ENCODE measurements at regions not wholly inside any gene's neighbourhood (a gene's known extent, or its start where the extent isn't known, plus 50 kb on each side); places are given as distances from the start of the nearest gene placed in this dataset.
"Not testable (repeated sequence)": the region's sequence is repeated elsewhere in the genome, so short reads cannot be mapped to it uniquely, and the experiment has no call there.

DNA sequence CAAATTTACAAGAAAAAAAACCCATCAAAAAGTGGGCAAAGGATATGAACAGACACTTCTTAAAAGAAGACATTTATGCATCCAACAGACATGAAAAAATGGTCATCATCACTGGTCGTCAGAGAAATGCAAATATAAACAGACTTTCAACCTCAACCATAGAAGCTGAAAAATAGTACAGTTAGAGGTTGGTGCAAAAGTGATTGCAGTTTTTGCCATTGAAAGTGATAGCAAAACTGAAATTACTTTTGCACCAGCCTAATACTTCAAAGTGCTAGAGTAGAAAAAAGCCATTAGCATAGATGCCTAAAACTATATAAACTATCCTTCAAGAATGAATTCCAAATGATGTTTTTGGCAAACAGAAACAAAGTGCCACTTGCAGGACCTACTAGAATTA is 365.8 kb upstream of the DPYD start:
- H3K27me3 ChIP-seq (ENCODE audit: control insufficient read depth, insufficient read depth, low read length): no peaks in the 10 kb centered on the region
- no peak overlapping the region for H3K4me3 ChIP-seq (ENCODE audit: low read length)
- no peak for DNase-seq
- no CpG with 5 or more reads among the region's 1 CpG for WGBS (ENCODE audit: insufficient coverage)
- no peaks in the 10 kb centered on the region for H3K36me3 ChIP-seq (ENCODE audit: control insufficient read depth, insufficient read depth, low read length)
- no peaks in the 10 kb centered on the region for H3K9me3 ChIP-seq (replicated peaks; ENCODE audit: control insufficient read depth, low read depth, low read length)
- H3K27ac ChIP-seq (ENCODE audit: low read length): no peak overlapping the region
- no peaks in the 10 kb centered on the region for H3K4me1 ChIP-seq (ENCODE audit: control insufficient read depth, insufficient read depth, low read length)

DNA sequence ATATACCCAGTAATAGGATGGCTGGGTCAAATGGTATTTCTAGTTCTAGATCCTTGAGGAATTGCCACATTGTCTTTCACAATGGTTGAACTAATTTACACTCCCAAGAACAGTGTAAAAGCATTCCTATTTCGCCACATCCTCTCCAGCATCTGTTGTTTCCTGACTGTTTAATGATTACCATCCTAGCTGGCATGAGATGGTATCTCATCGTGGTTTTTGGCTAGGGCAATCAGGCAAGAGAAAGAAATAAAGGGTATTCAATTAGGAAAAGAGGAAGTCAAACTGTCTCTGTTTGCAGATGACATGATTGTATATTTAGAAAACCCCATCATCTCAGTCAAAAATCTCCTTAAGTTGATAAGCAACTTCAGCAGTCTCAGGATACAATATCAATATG is 364.5 kb upstream of the DPYD start:
- not testable (repeated sequence) for H3K27ac ChIP-seq (ENCODE audit: low read length); DNase-seq; H3K9me3 ChIP-seq (replicated peaks; ENCODE audit: control insufficient read depth, low read depth, low read length); H3K27me3 ChIP-seq (ENCODE audit: control insufficient read depth, insufficient read depth, low read length); H3K36me3 ChIP-seq (ENCODE audit: control insufficient read depth, insufficient read depth, low read length); H3K4me1 ChIP-seq (ENCODE audit: control insufficient read depth, insufficient read depth, low read length); H3K4me3 ChIP-seq (ENCODE audit: low read length)
- WGBS (ENCODE audit: insufficient coverage): no CpG with 5 or more reads among the region's 2 CpGs

DNA sequence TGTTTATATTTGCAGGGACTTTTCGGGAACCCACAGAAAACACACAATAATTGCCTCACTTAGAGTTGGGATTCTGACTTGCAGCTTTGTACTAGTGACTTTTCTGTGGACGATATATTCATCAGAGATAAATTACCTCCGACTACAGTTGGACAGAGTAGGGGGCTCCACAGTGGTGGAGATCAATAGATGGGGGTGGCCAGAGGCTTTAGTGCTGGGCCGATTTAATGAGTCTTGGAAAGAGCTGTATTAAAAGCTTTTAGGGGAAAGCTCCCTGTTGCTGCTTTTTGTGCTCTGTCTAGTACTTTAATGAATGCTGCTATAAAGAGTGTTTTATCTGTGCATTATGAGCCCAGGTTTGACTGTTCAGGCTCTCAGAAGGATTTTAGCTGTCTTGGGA is 359.2 kb upstream of the DPYD start:
- no peak for DNase-seq
- no peaks in the 10 kb centered on the region for H3K4me1 ChIP-seq (ENCODE audit: control insufficient read depth, insufficient read depth, low read length)
- 50% methylated on average over 1 of the region's 4 CpGs for WGBS (ENCODE audit: insufficient coverage)
- no peak overlapping the region for H3K4me3 ChIP-seq (ENCODE audit: low read length)
- no peaks in the 10 kb centered on the region for H3K36me3 ChIP-seq (ENCODE audit: control insufficient read depth, insufficient read depth, low read length)
- no peaks in the 10 kb centered on the region for H3K9me3 ChIP-seq (replicated peaks; ENCODE audit: control insufficient read depth, low read depth, low read length)
- H3K27me3 ChIP-seq (ENCODE audit: control insufficient read depth, insufficient read depth, low read length): no peaks in the 10 kb centered on the region
- H3K27ac ChIP-seq (ENCODE audit: low read length): no peak overlapping the region

DNA sequence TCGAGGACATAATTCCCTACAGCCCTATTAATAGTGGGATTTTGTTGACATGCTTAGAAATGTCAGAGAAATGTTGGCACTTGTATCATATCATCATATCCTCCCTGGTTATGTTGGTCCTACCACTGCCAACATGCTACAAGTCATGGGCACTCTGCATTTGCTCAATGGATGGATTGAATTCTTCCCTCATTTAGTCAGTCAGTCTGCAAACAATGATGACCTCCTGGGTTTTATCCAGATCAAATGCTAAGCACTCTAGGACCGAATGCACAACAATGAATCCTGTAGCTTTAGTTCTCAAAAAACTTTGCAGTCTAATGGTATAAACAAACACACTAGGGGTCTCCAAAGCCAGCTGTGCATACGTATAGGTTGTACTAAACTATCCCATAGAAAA is 357.2 kb upstream of the DPYD start:
- DNase-seq: no peak
- WGBS (ENCODE audit: insufficient coverage): no CpG with 5 or more reads among the region's 3 CpGs
- Histone ChIP-seq H3K4me3 (ENCODE audit: low read length) (no peak overlapping the region), H3K27ac (ENCODE audit: low read length) (no peak overlapping the region), H3K27me3 (ENCODE audit: control insufficient read depth, insufficient read depth, low read length) (no peaks in the 10 kb centered on the region), H3K36me3 (ENCODE audit: control insufficient read depth, insufficient read depth, low read length) (no peaks in the 10 kb centered on the region), H3K4me1 (ENCODE audit: control insufficient read depth, insufficient read depth, low read length) (no peaks in the 10 kb centered on the region), H3K9me3 (replicated peaks; ENCODE audit: control insufficient read depth, low read depth, low read length) (no peaks in the 10 kb centered on the region)

DNA sequence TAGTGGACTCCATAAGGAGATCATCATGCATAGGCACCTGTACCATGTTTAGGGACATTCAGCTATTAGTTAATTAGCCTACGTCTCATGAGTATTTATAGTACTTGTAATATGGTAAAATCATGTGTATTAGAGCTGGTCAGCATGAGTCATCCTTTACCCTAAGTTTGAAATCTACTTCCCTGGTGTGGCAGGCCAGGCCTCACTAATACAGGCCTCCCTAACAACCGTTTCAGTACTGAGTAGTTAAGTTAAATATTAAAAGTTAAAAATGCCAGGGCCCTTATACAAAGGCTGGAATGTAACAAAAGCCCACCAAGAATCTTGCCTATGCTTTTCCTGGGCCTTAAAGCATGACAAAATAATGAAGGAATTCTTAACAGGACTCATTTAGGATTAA is 356.3 kb upstream of the DPYD start:
- Histone ChIP-seq H3K27me3 (ENCODE audit: control insufficient read depth, insufficient read depth, low read length) (no peaks in the 10 kb centered on the region), H3K9me3 (replicated peaks; ENCODE audit: control insufficient read depth, low read depth, low read length) (no peaks in the 10 kb centered on the region), H3K4me1 (ENCODE audit: control insufficient read depth, insufficient read depth, low read length) (no peaks in the 10 kb centered on the region), H3K27ac (ENCODE audit: low read length) (no peak overlapping the region), H3K4me3 (ENCODE audit: low read length) (no peak overlapping the region), H3K36me3 (ENCODE audit: control insufficient read depth, insufficient read depth, low read length) (no peaks in the 10 kb centered on the region)
- no CpG with 5 or more reads among the region's 2 CpGs for WGBS (ENCODE audit: insufficient coverage)
- DNase-seq: no peak

DNA sequence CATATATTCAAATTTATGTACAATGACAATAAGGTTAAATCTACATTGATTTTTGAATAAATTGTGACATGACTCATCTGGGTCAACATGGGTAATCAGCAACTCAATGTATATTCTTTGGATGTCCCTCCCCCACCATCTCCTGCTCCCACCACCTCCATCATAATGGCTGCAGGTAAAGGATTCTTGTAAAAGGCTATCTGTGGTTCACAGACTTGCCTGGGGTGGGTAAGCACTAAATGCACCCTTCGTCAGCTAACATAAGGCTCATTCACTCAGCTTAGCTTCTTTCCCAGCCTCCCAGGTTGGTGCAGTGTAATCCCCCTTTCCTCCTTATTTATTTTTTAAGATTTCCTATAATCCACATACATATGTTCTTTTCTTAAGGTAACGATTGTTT is 355.7 kb upstream of the DPYD start:
- Histone ChIP-seq H3K9me3 (replicated peaks; ENCODE audit: control insufficient read depth, low read depth, low read length) (no peaks in the 10 kb centered on the region), H3K36me3 (ENCODE audit: control insufficient read depth, insufficient read depth, low read length) (no peaks in the 10 kb centered on the region), H3K27me3 (ENCODE audit: control insufficient read depth, insufficient read depth, low read length) (no peaks in the 10 kb centered on the region), H3K4me1 (ENCODE audit: control insufficient read depth, insufficient read depth, low read length) (no peaks in the 10 kb centered on the region), H3K4me3 (ENCODE audit: low read length) (no peak overlapping the region), H3K27ac (ENCODE audit: low read length) (no peak overlapping the region)
- DNase-seq: no peak
- WGBS (ENCODE audit: insufficient coverage): no CpG with 5 or more reads among the region's 2 CpGs

DNA sequence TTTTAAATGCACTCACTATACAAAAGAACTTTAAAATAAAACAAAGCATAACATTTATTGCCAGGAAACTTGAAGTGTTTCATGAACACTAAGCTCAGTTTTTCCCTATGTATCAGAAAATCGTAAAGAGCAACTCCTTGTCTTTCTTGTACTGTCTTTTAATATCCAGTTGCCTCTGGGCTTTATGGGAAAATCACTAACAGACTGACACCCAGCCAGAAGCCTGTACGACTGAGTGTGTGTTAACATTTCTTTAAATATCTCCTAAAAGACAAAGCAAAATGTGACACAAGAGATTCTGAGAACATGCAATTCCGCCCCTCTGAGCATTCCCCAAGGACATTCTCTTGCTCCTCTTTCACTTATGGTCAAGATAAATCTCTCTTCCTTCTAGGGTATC is 347.5 kb upstream of the DPYD start:
- DNase-seq: peak; percentile 68
- Histone ChIP-seq H3K36me3 (ENCODE audit: control insufficient read depth, insufficient read depth, low read length) (no peaks in the 10 kb centered on the region), H3K4me1 (ENCODE audit: control insufficient read depth, insufficient read depth, low read length) (no peaks in the 10 kb centered on the region), H3K9me3 (replicated peaks; ENCODE audit: control insufficient read depth, low read depth, low read length) (no peaks in the 10 kb centered on the region), H3K27me3 (ENCODE audit: control insufficient read depth, insufficient read depth, low read length) (no peaks in the 10 kb centered on the region), H3K27ac (ENCODE audit: low read length) (no peak overlapping the region), H3K4me3 (ENCODE audit: low read length) (no peak overlapping the region)
- no CpG with 5 or more reads among the region's 3 CpGs for WGBS (ENCODE audit: insufficient coverage)

DNA sequence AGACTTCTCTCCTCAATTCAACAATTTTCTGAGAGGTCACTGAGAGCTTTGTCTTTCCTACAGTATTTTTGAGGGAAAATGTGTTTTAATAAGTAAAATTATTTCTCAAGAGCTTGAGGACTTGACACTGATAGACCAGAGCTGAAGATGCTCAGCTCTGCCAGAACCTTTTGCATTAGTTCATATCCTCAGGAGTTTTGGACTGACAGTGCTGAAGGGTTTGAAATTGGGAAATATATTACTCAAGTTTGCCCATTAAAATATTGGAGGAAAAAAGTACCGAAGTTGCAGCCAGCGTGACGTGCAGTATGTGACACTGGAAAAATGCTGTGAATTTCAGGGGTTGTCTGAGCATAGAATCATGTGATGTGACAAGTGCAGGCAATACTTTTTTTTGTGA is 346.6 kb upstream of the DPYD start:
- Histone ChIP-seq H3K4me1 (ENCODE audit: control insufficient read depth, insufficient read depth, low read length) (no peaks in the 10 kb centered on the region), H3K4me3 (ENCODE audit: low read length) (no peak overlapping the region), H3K27ac (ENCODE audit: low read length) (no peak overlapping the region), H3K9me3 (replicated peaks; ENCODE audit: control insufficient read depth, low read depth, low read length) (no peaks in the 10 kb centered on the region), H3K27me3 (ENCODE audit: control insufficient read depth, insufficient read depth, low read length) (no peaks in the 10 kb centered on the region), H3K36me3 (ENCODE audit: control insufficient read depth, insufficient read depth, low read length) (no peaks in the 10 kb centered on the region)
- peak; percentile 66 for DNase-seq
- WGBS (ENCODE audit: insufficient coverage): no CpG with 5 or more reads among the region's 3 CpGs

DNA sequence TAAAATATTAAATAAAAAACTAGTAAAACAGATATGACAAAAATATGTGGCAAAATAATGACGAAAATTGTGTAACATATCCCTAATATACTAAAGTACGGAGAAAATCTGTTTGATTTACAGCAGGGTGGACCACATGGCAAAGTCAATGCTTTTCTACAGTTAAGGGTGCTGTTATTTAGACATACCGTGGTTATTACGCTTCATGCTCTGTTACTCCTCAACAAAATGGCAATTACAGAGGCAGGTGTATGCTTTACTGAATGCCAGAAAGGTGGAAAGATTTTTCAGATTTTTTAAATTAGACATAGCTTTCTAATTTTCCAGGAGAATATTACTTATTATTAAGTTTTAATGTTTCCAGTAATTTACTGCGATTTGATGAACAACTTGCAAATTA is 343.9 kb upstream of the DPYD start:
- Histone ChIP-seq H3K4me3 (ENCODE audit: low read length) (no peak overlapping the region), H3K27ac (ENCODE audit: low read length) (no peak overlapping the region), H3K4me1 (ENCODE audit: control insufficient read depth, insufficient read depth, low read length) (no peaks in the 10 kb centered on the region), H3K9me3 (replicated peaks; ENCODE audit: control insufficient read depth, low read depth, low read length) (no peaks in the 10 kb centered on the region), H3K27me3 (ENCODE audit: control insufficient read depth, insufficient read depth, low read length) (no peaks in the 10 kb centered on the region), H3K36me3 (ENCODE audit: control insufficient read depth, insufficient read depth, low read length) (no peaks in the 10 kb centered on the region)
- no CpG with 5 or more reads among the region's 5 CpGs for WGBS (ENCODE audit: insufficient coverage)
- DNase-seq: no peak

DNA sequence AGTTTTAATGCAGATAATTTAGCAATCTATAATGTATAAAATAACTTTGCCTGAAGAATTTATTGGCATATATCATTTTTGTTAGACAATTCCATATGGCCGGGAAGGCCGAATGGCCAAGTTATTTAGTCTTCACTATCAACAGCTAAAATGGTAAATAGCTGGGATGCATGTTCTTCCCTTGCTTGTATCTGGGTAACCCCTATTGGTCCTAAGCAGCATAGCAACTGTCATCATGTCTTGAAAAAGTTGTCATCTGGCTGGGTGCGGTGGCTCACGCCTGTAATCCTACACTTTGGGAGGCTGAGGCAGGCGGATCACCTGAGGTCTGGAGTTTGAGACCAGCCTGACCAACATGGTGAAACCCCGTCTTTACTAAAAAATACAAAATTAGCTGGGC is 340.0 kb upstream of the DPYD start:
- no peaks in the 10 kb centered on the region for H3K9me3 ChIP-seq (replicated peaks; ENCODE audit: control insufficient read depth, low read depth, low read length)
- no peak for DNase-seq
- no peaks in the 10 kb centered on the region for H3K4me1 ChIP-seq (ENCODE audit: control insufficient read depth, insufficient read depth, low read length)
- no peaks in the 10 kb centered on the region for H3K36me3 ChIP-seq (ENCODE audit: control insufficient read depth, insufficient read depth, low read length)
- no peak overlapping the region for H3K27ac ChIP-seq (ENCODE audit: low read length)
- 84% methylated on average over 3 of the region's 6 CpGs for WGBS (ENCODE audit: insufficient coverage)
- no peak overlapping the region for H3K4me3 ChIP-seq (ENCODE audit: low read length)
- no peaks in the 10 kb centered on the region for H3K27me3 ChIP-seq (ENCODE audit: control insufficient read depth, insufficient read depth, low read length)

DNA sequence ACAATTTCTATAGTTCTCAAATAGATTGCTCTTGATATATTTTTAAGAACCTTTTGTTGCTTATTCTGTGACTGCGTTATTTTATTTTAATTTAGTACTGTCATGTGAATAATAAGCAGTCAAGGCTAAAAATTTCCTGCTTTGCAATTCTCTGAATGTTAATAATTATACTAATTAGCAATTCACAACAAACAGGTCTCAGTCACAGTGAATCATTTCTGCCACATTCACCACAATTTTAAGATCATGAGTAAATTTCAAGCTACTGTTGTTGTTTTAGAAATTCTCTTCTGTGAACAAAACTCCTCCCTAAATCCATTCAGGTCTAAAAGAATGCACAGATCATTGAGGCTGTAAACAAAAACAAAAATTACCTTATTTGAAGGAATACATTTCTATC is 339.6 kb upstream of the DPYD start:
- WGBS (ENCODE audit: insufficient coverage): no CpG with 5 or more reads among the region's 1 CpG
- Histone ChIP-seq H3K27ac (ENCODE audit: low read length) (no peak overlapping the region), H3K36me3 (ENCODE audit: control insufficient read depth, insufficient read depth, low read length) (no peaks in the 10 kb centered on the region), H3K4me3 (ENCODE audit: low read length) (no peak overlapping the region), H3K27me3 (ENCODE audit: control insufficient read depth, insufficient read depth, low read length) (no peaks in the 10 kb centered on the region), H3K9me3 (replicated peaks; ENCODE audit: control insufficient read depth, low read depth, low read length) (no peaks in the 10 kb centered on the region), H3K4me1 (ENCODE audit: control insufficient read depth, insufficient read depth, low read length) (no peaks in the 10 kb centered on the region)
- DNase-seq: no peak
